Right atrium auricular region (tissue), 2 donors: ENCODE measurements at regions not wholly inside any gene's neighbourhood (a gene's known extent, or its start where the extent isn't known, plus 50 kb on each side); places are given as distances from the start of the nearest gene placed in this dataset.

Experiments
- DNase-seq: peaks from one replicate; pipeline ENCODE4 v3.0.0-alpha.2; 2019; ENCODE audit warnings: low spot score
- H3K27ac ChIP-seq, 2 donors: fragments of 200-600 bp; sonication (generic); 1 replicate in 1 of 2; 2 replicates in 1 of 2; pipeline ENCODE4 v1.5.1; 2016 to 2019
- H3K27me3 ChIP-seq, 2 donors: fragments of 200-600 bp; sonication (generic); one replicate each; pipeline versions ENCODE4 v1.5.1 to v1.6.0; 2017 to 2019
- H3K36me3 ChIP-seq: fragments of 200-600 bp; sonication (generic); one replicate; pipeline ENCODE4 v1.5.1; 2016
- H3K4me1 ChIP-seq, 2 donors: fragments of 200-600 bp; sonication (generic); one replicate each; pipeline versions ENCODE4 v1.5.1 to v1.6.0; 2017 to 2019
- H3K4me3 ChIP-seq, 2 donors: fragments of 200-600 bp; sonication (generic); 1 replicate in 1 of 2; 2 replicates in 1 of 2; pipeline ENCODE4 v1.5.1; 2017 to 2019; ENCODE audit warnings: mild to moderate bottlenecking in 1 of 2, moderate library complexity in 1 of 2
- H3K9me3 ChIP-seq, 2 donors: fragments of 200-600 bp; sonication (generic); one replicate each; pipeline ENCODE4 v1.5.1; 2019
- TF ChIP-seq, protein P1 (sequence below), 2 donors: fragments of 200-600 bp; sonication (generic); IDR thresholded peaks; one replicate each; pipeline ENCODE4 v1.5.1; 2019; ENCODE audit warnings: antibody characterized with exemption in 2 of 2

DNA sequence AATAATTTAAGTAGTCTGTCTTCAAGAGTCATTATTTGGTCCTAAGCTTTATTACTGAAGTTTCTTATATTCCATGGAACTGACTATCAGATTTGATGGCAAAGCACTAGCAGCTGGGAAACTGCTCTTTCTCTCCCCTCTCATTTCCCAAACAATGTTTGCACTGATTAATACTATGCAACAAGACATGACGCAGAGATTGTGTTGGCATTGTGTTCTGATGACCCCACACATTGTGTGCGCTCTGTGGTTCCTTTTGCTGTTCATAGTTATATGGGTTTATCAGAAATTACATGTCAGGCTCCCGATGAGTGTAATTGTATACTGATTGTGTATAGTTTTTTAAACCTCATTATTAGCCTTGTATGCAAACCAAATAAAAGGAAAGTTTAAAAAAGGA, 331.6 kb upstream of the FANCL start:
- Histone ChIP-seq H3K4me1 (no peaks in the 10 kb centered on the region), H3K27me3 (no peaks in the 10 kb centered on the region), H3K36me3 (no peaks in the 10 kb centered on the region), H3K4me3 (no peak overlapping the region), H3K27ac (no peak overlapping the region), H3K9me3 (no peaks in the 10 kb centered on the region)
- TF ChIP-seq, protein P1, sequence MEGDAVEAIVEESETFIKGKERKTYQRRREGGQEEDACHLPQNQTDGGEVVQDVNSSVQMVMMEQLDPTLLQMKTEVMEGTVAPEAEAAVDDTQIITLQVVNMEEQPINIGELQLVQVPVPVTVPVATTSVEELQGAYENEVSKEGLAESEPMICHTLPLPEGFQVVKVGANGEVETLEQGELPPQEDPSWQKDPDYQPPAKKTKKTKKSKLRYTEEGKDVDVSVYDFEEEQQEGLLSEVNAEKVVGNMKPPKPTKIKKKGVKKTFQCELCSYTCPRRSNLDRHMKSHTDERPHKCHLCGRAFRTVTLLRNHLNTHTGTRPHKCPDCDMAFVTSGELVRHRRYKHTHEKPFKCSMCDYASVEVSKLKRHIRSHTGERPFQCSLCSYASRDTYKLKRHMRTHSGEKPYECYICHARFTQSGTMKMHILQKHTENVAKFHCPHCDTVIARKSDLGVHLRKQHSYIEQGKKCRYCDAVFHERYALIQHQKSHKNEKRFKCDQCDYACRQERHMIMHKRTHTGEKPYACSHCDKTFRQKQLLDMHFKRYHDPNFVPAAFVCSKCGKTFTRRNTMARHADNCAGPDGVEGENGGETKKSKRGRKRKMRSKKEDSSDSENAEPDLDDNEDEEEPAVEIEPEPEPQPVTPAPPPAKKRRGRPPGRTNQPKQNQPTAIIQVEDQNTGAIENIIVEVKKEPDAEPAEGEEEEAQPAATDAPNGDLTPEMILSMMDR (IDR thresholded peaks at IDR 0.05): no peak
- no peak for DNase-seq

DNA sequence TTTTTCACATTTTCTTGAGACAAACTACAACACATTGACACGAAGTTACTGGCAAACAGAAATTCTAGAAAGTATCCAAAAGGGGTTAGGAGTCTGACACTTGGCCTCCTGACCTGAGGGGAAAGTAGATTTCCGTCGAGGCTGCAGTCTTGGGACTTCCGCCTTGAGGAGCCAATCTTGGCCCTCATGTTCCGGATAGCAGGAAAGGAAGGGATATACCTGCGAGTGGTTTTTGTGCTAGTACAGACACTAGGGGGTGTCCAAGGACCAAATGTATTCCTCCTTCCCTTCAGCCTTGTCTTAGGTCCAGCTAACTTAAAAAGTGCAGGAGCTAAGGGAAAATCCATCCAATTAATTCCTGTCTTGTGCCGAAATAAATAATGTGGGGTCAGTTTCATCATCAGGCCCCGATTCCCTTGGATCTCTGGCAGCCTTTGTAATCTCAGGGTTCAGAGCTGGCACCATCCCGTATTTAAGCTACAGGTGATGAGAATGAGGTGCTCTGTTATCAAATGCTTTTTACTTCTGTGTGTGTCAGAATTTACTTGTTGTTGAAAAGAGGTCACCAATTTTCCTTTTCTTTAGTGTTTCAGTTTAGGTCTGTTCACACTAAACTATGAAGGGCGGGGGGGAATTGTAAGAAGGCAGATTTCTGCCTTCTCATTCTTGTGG, 330.2 kb upstream of the FANCL start:
- TF ChIP-seq, protein P1 (IDR thresholded peaks at IDR 0.05): peak in 1 of 2 donors; percentile 56
- no peaks in the 10 kb centered on the region for H3K36me3 ChIP-seq
- H3K27ac ChIP-seq: no peak overlapping the region
- no peak for DNase-seq
- H3K9me3 ChIP-seq: no peaks in the 10 kb centered on the region
- H3K4me3 ChIP-seq: no peak overlapping the region
- no peaks in the 10 kb centered on the region for H3K4me1 ChIP-seq
- H3K27me3 ChIP-seq: no peaks in the 10 kb centered on the region

DNA sequence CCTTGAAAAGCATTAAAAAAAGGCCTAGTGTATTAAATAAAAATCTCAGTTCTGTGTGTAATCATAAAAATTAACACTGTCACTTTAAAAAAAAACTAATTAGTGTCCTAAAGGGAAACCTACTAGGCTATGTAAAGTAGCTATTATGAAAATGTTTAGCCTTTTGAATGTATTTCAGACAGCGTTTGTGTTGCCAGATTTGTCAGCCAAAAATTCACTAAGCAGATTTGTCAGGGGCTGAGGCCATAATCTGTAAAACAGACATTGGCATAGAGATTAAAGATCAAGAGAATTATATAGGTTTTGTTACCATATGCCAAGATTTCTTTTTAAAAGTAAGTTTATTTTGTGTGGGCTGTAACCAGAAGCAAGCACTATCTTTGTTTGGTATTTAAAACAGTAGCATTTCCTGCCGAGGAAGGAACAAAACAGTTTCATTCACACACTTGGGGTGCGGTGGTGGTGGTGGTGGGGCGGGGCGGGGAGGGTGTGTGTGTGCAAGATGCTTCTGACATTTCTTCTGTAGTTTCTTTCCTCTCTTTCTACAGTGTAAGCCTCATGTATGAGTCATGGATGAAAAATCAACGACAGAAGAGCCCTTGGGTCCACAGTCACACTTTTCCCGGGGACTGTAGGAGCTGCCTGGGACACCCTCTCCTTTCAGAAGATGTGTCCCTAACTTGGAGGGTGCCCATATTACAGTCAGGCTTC, 328.5 kb upstream of the FANCL start:
- TF ChIP-seq, protein P1 (IDR thresholded peaks at IDR 0.05): no peak
- Histone ChIP-seq H3K27me3 (no peaks in the 10 kb centered on the region), H3K4me3 (no peak overlapping the region), H3K9me3 (no peaks in the 10 kb centered on the region), H3K36me3 (no peaks in the 10 kb centered on the region), H3K27ac (no peak overlapping the region), H3K4me1 (no peaks in the 10 kb centered on the region)
- no peak for DNase-seq

DNA sequence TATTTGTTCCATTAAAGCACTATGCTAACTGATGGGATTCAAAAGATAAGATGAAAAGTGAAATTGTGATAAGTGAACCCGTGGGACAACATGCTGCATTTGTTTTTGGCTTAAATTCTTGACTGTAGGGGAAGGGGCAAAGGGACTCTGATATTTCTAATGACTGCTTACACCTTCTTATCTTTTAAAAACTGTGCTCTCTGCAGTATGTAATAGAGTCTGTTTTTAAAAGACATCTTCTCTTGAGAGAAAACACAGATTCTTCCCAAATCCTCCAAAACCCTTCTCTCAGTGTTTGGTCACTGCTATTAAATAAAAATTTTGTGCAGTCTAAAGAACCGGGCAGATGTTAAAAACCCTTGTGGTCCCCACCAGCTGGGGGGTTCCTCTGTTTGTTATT, 327.8 kb upstream of the FANCL start:
- DNase-seq: no peak
- TF ChIP-seq, protein P1 (IDR thresholded peaks at IDR 0.05): no peak
- no peaks in the 10 kb centered on the region for H3K9me3 ChIP-seq
- no peaks in the 10 kb centered on the region for H3K4me1 ChIP-seq
- H3K36me3 ChIP-seq: no peaks in the 10 kb centered on the region
- H3K4me3 ChIP-seq: no peak overlapping the region
- H3K27me3 ChIP-seq: no peaks in the 10 kb centered on the region
- no peak overlapping the region for H3K27ac ChIP-seq

DNA sequence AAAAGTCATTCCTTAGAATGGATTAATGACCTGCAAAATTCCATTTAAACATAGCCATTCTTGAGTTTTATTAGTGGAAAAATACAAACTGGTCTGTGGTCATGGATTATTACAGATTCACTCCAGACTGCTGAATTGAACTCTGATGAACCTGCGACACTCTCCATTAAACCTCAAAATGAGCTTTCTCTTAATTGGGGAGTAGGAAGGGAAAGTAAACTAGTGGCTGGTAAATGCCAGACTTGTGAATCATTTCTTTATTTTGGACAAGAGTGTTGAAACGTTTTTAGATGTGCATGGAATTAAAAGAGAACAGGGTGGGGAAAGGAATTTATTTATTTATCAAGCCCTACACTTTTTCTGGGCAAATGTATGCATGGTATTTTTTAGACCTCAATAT, 321.2 kb upstream of the FANCL start:
- no peak for DNase-seq
- H3K9me3 ChIP-seq: no peaks in the 10 kb centered on the region
- H3K4me1 ChIP-seq: no peaks in the 10 kb centered on the region
- H3K36me3 ChIP-seq: no peaks in the 10 kb centered on the region
- H3K4me3 ChIP-seq: no peak overlapping the region
- TF ChIP-seq, protein P1 (IDR thresholded peaks at IDR 0.05): no peak
- no peaks in the 10 kb centered on the region for H3K27me3 ChIP-seq
- no peak overlapping the region for H3K27ac ChIP-seq
